NCI-H345 treated with DMSO at 0.1 percent for 48 hours (cell line): ENCODE measurements at regions not wholly inside any gene's neighbourhood (a gene's known extent, or its start where the extent isn't known, plus 50 kb on each side); places are given as distances from the start of the nearest gene placed in this dataset.

Source experiments
- DNase-seq: peaks from one replicate; lab custom pipeline; 2025; ENCODE audit not compliant: unreplicated experiment; lab: John Stamatoyannopoulos, UW

- DNase-seq: no peak
Measured at GRCh38 chr20:22909436-22909835, 125.7 kb upstream of the SSTR4 start.

DNA sequence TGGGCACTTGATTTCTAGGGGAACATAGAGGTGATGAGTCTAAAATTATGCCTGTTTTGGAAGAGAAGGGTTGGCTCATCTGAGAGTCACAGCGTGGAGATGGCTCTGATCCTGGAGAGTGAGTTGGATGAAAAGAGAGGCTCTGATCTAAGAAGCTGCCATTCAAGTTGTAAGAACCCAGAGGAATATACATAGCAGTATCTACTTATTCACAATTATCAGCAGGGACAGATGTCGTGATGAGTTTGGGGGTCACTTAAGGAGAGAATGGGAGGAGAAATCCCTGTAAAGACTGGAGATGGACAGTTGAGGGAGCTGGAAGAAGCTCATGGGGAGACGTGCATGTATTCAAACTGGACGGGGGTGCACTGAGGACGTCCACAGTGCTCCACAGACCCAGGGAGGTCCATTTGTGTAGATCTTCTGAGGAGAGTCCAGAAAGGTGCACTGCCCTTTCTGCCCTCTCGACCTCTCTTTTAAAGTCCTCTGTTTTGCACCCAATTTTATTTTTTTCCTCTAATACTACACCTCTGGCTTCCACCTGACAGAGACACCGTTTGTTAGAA lies 124.7 kb upstream of the SSTR4 start:
- DNase-seq: no peak

GRCh38 chr20:22914291-22914690 lies 120.8 kb upstream of the SSTR4 start:
- DNase-seq: no peak

DNA sequence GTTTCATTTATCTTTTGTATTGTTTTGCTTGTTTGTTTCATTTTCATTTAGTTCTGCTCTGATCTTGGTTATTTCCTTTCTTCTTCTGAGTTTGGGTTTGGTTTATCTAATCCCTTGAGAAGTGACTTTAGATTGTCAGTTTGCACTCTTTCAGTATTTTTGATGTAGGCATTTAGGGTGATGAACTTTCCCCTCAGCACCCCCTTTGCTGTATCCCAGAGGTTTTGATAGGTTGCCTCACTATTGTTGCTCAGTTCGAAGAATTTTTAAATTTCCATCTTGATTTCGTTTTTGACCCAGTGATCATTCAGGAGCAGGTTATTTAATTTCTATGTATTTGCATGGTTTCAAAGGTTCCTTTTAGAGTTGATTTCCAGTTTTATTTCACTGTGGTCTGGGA lies 119.6 kb upstream of the SSTR4 start:
- no peak for DNase-seq

- DNase-seq: no peak
Measured at GRCh38 chr20:22916021-22916842, 118.9 kb upstream of the SSTR4 start.

- no peak for DNase-seq
Measured at GRCh38 chr20:22918286-22918983, 116.7 kb upstream of the SSTR4 start.

DNA sequence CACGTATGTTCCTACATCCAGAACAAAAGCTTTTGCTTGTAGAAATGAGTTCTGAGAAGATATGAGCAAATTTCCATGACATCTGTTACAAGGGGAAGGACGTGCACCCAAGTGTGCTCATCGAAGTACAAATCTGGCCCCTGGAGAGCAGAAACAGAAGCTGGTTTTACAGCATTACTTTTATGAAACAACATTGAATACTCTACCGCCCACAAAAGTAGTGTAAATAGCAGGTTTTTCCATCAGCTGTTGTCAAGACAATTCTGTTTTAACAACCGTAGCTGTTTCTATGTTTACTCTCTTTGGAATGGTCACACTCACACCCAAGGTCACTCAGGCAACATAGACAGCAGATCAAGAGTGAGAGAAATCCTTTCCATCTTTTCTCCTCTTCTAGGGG lies 114.2 kb upstream of the SSTR4 start:
- DNase-seq: no peak

- no peak for DNase-seq
Measured at GRCh38 chr20:22921595-22922421, 113.3 kb upstream of the SSTR4 start.

- no peak for DNase-seq
Measured at GRCh38 chr20:22922987-22923386, 112.1 kb upstream of the SSTR4 start.

GRCh38 chr20:22924046-22924737 lies 110.9 kb upstream of the SSTR4 start:
- DNase-seq: no peak

DNA sequence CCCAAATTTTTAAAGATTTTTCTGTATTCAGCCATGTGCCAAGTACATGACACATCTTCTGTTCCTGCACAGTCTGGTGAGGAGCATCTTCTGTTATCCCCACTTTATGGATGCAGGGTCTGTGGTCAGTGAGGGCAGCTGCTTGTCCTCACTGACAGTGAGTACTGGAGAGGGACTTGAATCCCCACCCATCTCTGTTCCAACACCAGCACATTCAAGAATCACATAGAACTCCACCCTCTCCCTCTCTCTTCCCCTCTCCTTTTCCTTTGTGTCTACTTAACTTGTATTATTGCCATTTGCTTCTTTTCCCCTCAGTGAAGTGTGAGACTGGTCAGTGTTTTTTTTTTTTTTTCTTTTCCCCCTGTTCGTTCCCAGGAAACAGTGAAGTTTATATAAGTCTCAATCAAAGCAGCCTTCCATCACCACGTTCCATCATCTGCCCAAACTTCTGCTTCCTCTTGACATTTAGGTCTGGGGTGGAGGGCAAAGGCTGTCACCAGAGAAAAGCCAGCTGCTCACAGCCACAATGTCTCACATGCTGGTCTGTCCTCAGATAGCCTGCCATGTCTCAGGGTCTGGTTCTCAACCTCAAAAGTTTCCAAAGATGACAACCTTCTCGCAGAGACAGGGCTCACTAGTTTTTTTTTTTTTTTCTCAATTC lies 110.0 kb upstream of the SSTR4 start:
- no peak for DNase-seq

DNA sequence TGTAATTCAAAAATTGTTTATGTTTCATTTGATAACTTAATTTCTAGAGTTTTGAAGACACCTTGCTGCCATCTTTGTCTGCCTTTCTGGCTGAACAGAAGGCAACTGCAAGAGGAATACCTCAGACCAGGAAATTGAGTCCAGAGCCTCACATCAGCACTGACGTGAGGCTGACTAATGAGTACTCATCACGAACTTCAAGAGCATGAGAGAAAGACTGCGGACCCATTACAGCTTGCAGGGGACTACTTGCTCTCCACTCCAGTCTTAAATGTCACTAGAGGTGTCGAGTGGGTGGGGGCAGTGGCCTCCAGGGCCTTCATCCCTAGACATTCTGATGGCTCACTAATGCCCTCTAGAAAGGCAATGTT lies 109.5 kb upstream of the SSTR4 start:
- no peak for DNase-seq

- no peak for DNase-seq
Measured at GRCh38 chr20:22927537-22927936, 107.6 kb upstream of the SSTR4 start.

GRCh38 chr20:22928679-22929078 lies 106.4 kb upstream of the SSTR4 start:
- no peak for DNase-seq

GRCh38 chr20:22929661-22930060 lies 105.5 kb upstream of the SSTR4 start:
- DNase-seq: no peak

DNA sequence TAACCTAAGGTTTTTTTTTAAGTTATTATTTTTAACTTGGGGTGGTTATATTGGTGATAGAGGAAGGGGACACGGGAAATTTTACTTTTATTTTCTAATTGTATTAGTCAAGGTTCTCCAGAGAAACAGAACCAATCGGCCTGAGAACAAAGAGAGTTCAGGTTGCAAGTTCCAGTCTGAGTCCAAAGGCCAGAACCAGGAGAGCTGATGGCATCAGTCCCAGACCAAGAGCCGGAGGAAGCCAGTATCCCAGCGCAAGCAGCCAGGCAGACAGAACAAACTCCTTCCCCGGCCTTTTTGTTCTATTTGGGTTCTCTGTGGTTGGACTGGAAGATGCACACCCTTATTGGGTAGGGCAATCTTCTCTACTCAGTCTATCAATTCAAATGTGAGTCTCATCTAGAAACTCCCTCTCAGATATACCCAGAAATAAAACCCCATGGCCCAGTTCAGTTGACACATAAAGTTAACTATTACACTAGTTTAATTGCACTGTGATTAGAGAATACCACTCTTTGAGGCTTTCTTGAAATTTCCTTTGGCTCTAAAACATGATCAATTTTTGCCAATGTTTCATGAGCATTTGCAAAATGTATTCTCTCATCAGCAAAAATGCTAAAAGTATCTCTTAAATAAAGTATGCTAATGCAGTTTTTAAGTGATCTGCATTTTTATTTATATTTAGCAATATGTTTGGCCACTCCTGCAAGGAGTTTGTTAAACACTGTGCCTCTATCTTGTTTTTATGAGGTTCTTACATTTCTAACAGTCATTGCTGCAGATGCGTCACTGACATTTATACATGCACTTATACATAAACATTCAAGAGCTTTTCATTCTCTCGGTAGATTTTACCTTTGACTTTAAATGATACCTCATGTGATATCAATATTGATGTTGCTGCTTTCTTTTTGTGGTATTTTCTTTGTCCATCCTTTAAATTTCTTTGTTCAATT lies 103.2 kb upstream of the SSTR4 start:
- DNase-seq: no peak

DNA sequence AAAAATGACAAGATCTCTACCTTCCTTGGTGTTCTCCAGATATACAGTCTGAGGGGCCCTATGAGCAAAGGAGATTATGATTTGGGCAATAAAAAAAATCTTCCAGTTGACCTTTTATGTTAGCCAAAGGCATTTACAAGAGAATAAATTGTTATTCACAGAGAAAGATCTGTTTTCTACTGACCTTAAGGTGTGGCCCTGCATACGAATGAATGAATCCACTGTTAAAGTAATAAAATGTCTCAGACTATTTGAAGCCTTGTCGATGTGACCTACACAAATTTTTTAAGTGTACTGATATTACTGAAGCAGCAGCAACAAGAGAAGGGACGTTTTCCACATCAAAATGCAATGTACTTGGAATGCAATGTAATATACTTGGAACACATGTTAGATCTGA lies 95.9 kb upstream of the SSTR4 start:
- no peak for DNase-seq

DNA sequence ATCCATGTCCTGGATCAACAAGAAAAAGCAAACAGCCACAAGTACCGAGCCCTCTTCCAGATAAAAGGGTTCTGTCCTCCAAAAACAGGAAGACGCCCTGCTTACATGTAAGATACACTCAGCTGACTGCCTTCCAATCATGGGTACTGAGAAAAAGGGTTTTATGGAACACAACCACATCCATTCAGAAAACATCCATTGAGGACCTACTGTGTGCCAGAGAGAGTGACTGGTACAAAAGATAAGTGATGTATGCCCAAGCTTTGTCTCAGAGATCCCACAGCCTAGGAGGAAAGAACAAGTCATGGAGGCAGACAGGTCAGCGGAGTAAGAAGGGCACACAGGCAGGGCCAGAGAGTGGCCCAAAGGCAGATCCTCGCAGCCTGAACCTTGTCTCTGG lies 94.8 kb upstream of the SSTR4 start:
- DNase-seq: no peak

GRCh38 chr20:22941550-22941949 lies 93.6 kb upstream of the SSTR4 start:
- DNase-seq: no peak
